ENCODE measurements at regions not wholly inside any gene's neighbourhood (a gene's known extent, or its start where the extent isn't known, plus 50 kb on each side); places are given as distances from the start of the nearest gene placed in this dataset.

DNA sequence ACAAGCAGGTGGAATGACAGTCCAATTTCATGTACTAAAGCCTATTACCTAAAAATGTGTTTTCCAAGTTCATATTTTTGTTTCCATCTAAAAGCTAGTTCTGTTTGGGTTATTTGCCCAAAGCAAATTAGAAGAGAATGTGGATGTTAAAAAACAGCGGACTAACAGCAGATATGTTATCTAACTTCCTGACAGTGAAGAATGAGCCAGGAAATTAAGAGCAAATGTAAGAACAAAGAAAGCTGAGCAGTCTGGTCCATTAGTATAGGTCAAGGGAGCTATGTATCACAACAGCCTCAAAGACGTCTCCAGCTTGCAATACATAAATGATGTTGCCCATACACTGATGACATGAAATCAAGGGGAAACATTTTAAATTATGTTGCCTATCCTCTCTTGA, 145.5 kb upstream of the PLD5 start:
- TF ChIP-seq EZH2 (IDR thresholded peaks at IDR 0.05; ENCODE audit: low read length, missing control alignments) = no peak
- TF ChIP-seq, protein P1, sequence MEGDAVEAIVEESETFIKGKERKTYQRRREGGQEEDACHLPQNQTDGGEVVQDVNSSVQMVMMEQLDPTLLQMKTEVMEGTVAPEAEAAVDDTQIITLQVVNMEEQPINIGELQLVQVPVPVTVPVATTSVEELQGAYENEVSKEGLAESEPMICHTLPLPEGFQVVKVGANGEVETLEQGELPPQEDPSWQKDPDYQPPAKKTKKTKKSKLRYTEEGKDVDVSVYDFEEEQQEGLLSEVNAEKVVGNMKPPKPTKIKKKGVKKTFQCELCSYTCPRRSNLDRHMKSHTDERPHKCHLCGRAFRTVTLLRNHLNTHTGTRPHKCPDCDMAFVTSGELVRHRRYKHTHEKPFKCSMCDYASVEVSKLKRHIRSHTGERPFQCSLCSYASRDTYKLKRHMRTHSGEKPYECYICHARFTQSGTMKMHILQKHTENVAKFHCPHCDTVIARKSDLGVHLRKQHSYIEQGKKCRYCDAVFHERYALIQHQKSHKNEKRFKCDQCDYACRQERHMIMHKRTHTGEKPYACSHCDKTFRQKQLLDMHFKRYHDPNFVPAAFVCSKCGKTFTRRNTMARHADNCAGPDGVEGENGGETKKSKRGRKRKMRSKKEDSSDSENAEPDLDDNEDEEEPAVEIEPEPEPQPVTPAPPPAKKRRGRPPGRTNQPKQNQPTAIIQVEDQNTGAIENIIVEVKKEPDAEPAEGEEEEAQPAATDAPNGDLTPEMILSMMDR (conservative IDR thresholded peaks at IDR 0.05 in 1 of 2, IDR thresholded peaks at IDR 0.05 in 1 of 2; ENCODE audit: low read depth in 1 of 2, low read length in 2 of 2) = no peak
